H9 (cell line): ENCODE measurements at regions not wholly inside any gene's neighbourhood (a gene's known extent, or its start where the extent isn't known, plus 50 kb on each side); places are given as distances from the start of the nearest gene placed in this dataset.

Experiments
- DNase-seq: peaks from one replicate; pipeline ENCODE4 v3.0.0-alpha.2; 2017
- H2AFZ ChIP-seq: one replicate; pipeline ENCODE4 v1.6.1; 2013; ENCODE audit warnings: mild to moderate bottlenecking, low read length, control low read depth, moderate library complexity
- H2AK5ac ChIP-seq: 2 replicates; pipeline ENCODE4 v1.6.1; 2013; ENCODE audit warnings: low read length, control low read depth, mixed read lengths; ENCODE audit not compliant: insufficient read length
- H2BK120ac ChIP-seq: one replicate; pipeline ENCODE4 v1.6.1; 2013; ENCODE audit warnings: low read depth, mild to moderate bottlenecking, low read length, control low read depth, inconsistent platforms; ENCODE audit not compliant: poor library complexity, severe bottlenecking
- H2BK12ac ChIP-seq: 2 replicates; pipeline ENCODE4 v1.6.1; 2013; ENCODE audit warnings: low read length, control low read depth, mixed read lengths, low read depth; ENCODE audit not compliant: insufficient read length
- H2BK15ac ChIP-seq: 2 replicates; pipeline ENCODE4 v1.6.1; 2013; ENCODE audit warnings: low read depth, low read length, control low read depth
- H2BK20ac ChIP-seq: one replicate; pipeline ENCODE4 v1.6.1; 2013; ENCODE audit warnings: low read depth, mild to moderate bottlenecking, low read length, control low read depth, inconsistent platforms; ENCODE audit not compliant: poor library complexity, severe bottlenecking
- H2BK5ac ChIP-seq: 2 replicates; pipeline ENCODE4 v1.6.1; 2013; ENCODE audit warnings: low read length, control low read depth, mixed read lengths; ENCODE audit not compliant: insufficient read length
- H3K14ac ChIP-seq: 2 replicates; pipeline ENCODE4 v1.6.1; 2013; ENCODE audit warnings: low read length, control low read depth; ENCODE audit not compliant: insufficient read depth
- H3K18ac ChIP-seq: 2 replicates; pipeline ENCODE4 v1.6.1; 2013; ENCODE audit warnings: low read depth, mild to moderate bottlenecking, mixed read lengths, low read length, control low read depth; ENCODE audit not compliant: insufficient read length
- H3K23ac ChIP-seq: 2 replicates; pipeline ENCODE4 v1.6.1; 2013; ENCODE audit warnings: low read length, control low read depth, mixed read lengths, low read depth; ENCODE audit not compliant: insufficient read length
- H3K23me2 ChIP-seq: 2 replicates; pipeline ENCODE4 v1.6.1; 2013; ENCODE audit warnings: low read depth, mild to moderate bottlenecking, mixed read lengths, low read length, control low read depth; ENCODE audit not compliant: insufficient read length, poor library complexity, severe bottlenecking
- H3K27ac ChIP-seq: 2 replicates; pipeline ENCODE4 v1.5.1; 2013; ENCODE audit warnings: low read length, control low read depth, mixed read lengths, low read depth; ENCODE audit not compliant: insufficient read length
- H3K27me3 ChIP-seq: 2 replicates; pipeline ENCODE4 v1.6.1; 2013; ENCODE audit warnings: low read length, control low read depth, inconsistent platforms; ENCODE audit not compliant: insufficient read depth
- H3K4ac ChIP-seq: 2 replicates; pipeline ENCODE4 v1.6.1; 2013; ENCODE audit warnings: low read depth, mild to moderate bottlenecking, control low read depth, inconsistent platforms, low read length, moderate library complexity
- H3K4me1 ChIP-seq: 2 replicates; pipeline ENCODE4 v1.6.1; 2013; ENCODE audit warnings: low read length, control low read depth, inconsistent platforms; ENCODE audit not compliant: insufficient read depth
- H3K4me2 ChIP-seq: 2 replicates; pipeline ENCODE4 v1.6.1; 2013; ENCODE audit warnings: low read length, control low read depth, mixed read lengths; ENCODE audit not compliant: insufficient read length, insufficient read depth
- H3K56ac ChIP-seq: 2 replicates; pipeline ENCODE4 v1.6.1; 2013; ENCODE audit warnings: low read depth, mild to moderate bottlenecking, mixed read lengths, low read length, control low read depth; ENCODE audit not compliant: insufficient read length
- H3K79me1 ChIP-seq: 2 replicates; pipeline ENCODE4 v1.6.1; 2013; ENCODE audit warnings: low read depth, mild to moderate bottlenecking, moderate library complexity, low read length, control low read depth, inconsistent platforms; ENCODE audit not compliant: insufficient read depth, poor library complexity, severe bottlenecking
- H3K79me2 ChIP-seq: 2 replicates; pipeline ENCODE4 v1.6.1; 2013; ENCODE audit warnings: low read length, control low read depth, inconsistent platforms; ENCODE audit not compliant: insufficient read depth
- H3K9ac ChIP-seq: 2 replicates; pipeline ENCODE4 v1.6.1; 2013; ENCODE audit warnings: low read length, control low read depth, mixed read lengths; ENCODE audit not compliant: insufficient read length; ENCODE audit errors: extremely low read depth
- H3K9me3 ChIP-seq: one replicate; pipeline ENCODE4 v1.6.1; 2013; ENCODE audit warnings: low read depth, low read length, inconsistent platforms; ENCODE audit not compliant: control insufficient read depth
- H3T11ph ChIP-seq: one replicate; pipeline ENCODE4 v1.6.1; 2013; ENCODE audit warnings: mild to moderate bottlenecking, low read length, control low read depth, inconsistent platforms
- H4K20me1 ChIP-seq: one replicate; pipeline ENCODE4 v1.6.1; 2013; ENCODE audit not compliant: control insufficient read depth, insufficient read length, insufficient read depth
- H4K5ac ChIP-seq: 2 replicates; pipeline ENCODE4 v1.6.1; 2013; ENCODE audit warnings: low read depth, mild to moderate bottlenecking, mixed read lengths, low read length, control low read depth; ENCODE audit not compliant: insufficient read length
- H4K8ac ChIP-seq: replicated peaks from 2 replicates; pipeline ENCODE4 v1.6.1; 2013; ENCODE audit warnings: low read length, control low read depth, mixed read lengths, low read depth; ENCODE audit not compliant: insufficient read length
- H4K91ac ChIP-seq: 2 replicates; pipeline ENCODE4 v1.6.1; 2013; ENCODE audit warnings: low read depth, mild to moderate bottlenecking, moderate library complexity, mixed read lengths, low read length, control low read depth; ENCODE audit not compliant: insufficient read length
- H3K27ac Mint-ChIP-seq, 3 experiments: 2 replicates in 2 of 3; 3 replicates in 1 of 3; pipeline ENCODE4 v1.8.0; 2020 to 2021; ENCODE audit warnings: mixed read lengths in 3 of 3, mild to moderate bottlenecking in 1 of 3, moderate library complexity in 1 of 3
- H3K27me3 Mint-ChIP-seq: 2 replicates; pipeline ENCODE4 v1.8.0; 2021; ENCODE audit warnings: low read depth, mild to moderate bottlenecking, moderate library complexity, mixed read lengths
- H3K36me3 Mint-ChIP-seq, 3 experiments: 2 replicates in 2 of 3; 3 replicates in 1 of 3; pipeline ENCODE4 v1.8.0; 2020 to 2021; ENCODE audit warnings: low read depth in 3 of 3, mixed read lengths in 3 of 3; ENCODE audit not compliant: insufficient read depth in 1 of 3
- H3K4me1 Mint-ChIP-seq, 2 experiments: 2 replicates each; pipeline ENCODE4 v1.8.0; 2020; ENCODE audit warnings: mixed read lengths in 2 of 2
- H3K4me3 Mint-ChIP-seq, 2 experiments: 2 replicates in 1 of 2; 3 replicates in 1 of 2; pipeline ENCODE4 v1.8.0; 2020 to 2021; ENCODE audit warnings: mild to moderate bottlenecking in 2 of 2, mixed read lengths in 2 of 2, moderate library complexity in 1 of 2
- H3K9me3 Mint-ChIP-seq, 2 experiments: 2 replicates in 1 of 2; 3 replicates in 1 of 2; pipeline ENCODE4 v1.8.0; 2020; ENCODE audit warnings: mild to moderate bottlenecking in 2 of 2, mixed read lengths in 2 of 2, moderate library complexity in 1 of 2
- WGBS: extraction: QIAGEN DNeasy Blood & Tissue Kit; methylation state at CpG from one replicate; pipeline ENCODE4 v1.1.7; 2013; ENCODE audit warnings: missing lambda C conversion rate, low lambda C conversion rate, mixed read lengths; ENCODE audit not compliant: insufficient read length; ENCODE audit errors: extremely low coverage; 5-methylcytosine and 5-hydroxymethylcytosine counted together
- TF ChIP-seq, protein P1 (sequence below): fragments of 200-600 bp; sonication (generic); conservative IDR thresholded peaks from 3 replicates; pipeline ENCODE4 v1.8.0; 2021; ENCODE audit warnings: antibody characterized with exemption, mild to moderate bottlenecking

DNA sequence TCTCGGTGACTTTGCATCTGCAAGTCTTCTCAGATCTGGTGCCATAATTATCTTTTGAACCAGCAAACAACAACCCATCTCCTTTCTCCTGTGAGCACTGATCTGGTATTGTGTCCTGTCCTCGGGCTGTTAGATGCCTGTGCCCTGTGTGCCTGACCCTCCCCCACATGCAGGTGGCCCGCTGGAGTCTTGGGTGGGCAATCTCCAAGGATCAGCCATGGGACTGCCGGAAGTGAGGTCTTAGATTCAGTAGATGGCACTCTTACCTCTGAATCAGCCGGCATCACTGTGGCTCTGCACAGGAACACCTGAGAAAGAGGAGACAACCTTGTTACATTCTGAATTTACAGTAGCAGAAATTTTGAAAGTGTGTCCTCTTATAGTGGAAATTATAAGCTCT is 172.4 kb downstream of the IRX2 start:
- H3T11ph ChIP-seq: no peak overlapping the region
- no peak overlapping the region for H4K5ac ChIP-seq
- H4K8ac ChIP-seq: no peak overlapping the region
- H2AK5ac ChIP-seq: no peak overlapping the region
- peak overlapping the region in 1 of 3 experiments; percentile 46; a peak in 1 of 7 replicates for H3K27ac Mint-ChIP-seq
- peaks cover 14 to 16% of the 10 kb centered on the region in 2 experiments for H3K4me1 Mint-ChIP-seq
- H3K4me3 Mint-ChIP-seq: no peak overlapping the region
- no peak overlapping the region for H3K56ac ChIP-seq
- H4K20me1 ChIP-seq: no peaks in the 10 kb centered on the region
- H3K9ac ChIP-seq: no peak overlapping the region
- peaks cover 1% of the 10 kb centered on the region; the same call in 1 of the 2 replicates for H3K27me3 Mint-ChIP-seq
- H3K23ac ChIP-seq: no peak overlapping the region
- no peak overlapping the region for H3K18ac ChIP-seq
- H3K79me2 ChIP-seq: no peaks in the 10 kb centered on the region
- H3K9me3 ChIP-seq: no peaks in the 10 kb centered on the region
- H3K9me3 Mint-ChIP-seq: no peaks in the 10 kb centered on the region; a peak in 1 of 5 replicates
- no peak overlapping the region for H2BK12ac ChIP-seq
- TF ChIP-seq, protein P1, sequence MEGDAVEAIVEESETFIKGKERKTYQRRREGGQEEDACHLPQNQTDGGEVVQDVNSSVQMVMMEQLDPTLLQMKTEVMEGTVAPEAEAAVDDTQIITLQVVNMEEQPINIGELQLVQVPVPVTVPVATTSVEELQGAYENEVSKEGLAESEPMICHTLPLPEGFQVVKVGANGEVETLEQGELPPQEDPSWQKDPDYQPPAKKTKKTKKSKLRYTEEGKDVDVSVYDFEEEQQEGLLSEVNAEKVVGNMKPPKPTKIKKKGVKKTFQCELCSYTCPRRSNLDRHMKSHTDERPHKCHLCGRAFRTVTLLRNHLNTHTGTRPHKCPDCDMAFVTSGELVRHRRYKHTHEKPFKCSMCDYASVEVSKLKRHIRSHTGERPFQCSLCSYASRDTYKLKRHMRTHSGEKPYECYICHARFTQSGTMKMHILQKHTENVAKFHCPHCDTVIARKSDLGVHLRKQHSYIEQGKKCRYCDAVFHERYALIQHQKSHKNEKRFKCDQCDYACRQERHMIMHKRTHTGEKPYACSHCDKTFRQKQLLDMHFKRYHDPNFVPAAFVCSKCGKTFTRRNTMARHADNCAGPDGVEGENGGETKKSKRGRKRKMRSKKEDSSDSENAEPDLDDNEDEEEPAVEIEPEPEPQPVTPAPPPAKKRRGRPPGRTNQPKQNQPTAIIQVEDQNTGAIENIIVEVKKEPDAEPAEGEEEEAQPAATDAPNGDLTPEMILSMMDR: peak; percentile 40; the same call in 2 of the 3 replicates
- WGBS: no CpG with 5 or more reads among the region's 5 CpGs
- no peaks in the 10 kb centered on the region for H3K23me2 ChIP-seq
- no peaks in the 10 kb centered on the region for H3K79me1 ChIP-seq
- no peak overlapping the region for H2BK20ac ChIP-seq
- no peak overlapping the region for H2AFZ ChIP-seq
- H3K4me2 ChIP-seq: no peak overlapping the region
- no peak overlapping the region for H3K27ac ChIP-seq
- H3K14ac ChIP-seq: no peak overlapping the region
- no peak overlapping the region for H3K4ac ChIP-seq
- no peak for DNase-seq
- no peaks in the 10 kb centered on the region for H3K27me3 ChIP-seq
- H2BK5ac ChIP-seq: no peak overlapping the region
- H4K91ac ChIP-seq: no peak overlapping the region
- no peak overlapping the region for H2BK15ac ChIP-seq
- H3K36me3 Mint-ChIP-seq: no peaks in the 10 kb centered on the region
- H3K4me1 ChIP-seq: no peaks in the 10 kb centered on the region
- H2BK120ac ChIP-seq: no peak overlapping the region
